Cerebellar cortex (tissue), 1 donor: ENCODE measurements at regions not wholly inside any gene's neighbourhood (a gene's known extent, or its start where the extent isn't known, plus 50 kb on each side); places are given as distances from the start of the nearest gene placed in this dataset.
A peak's percentile ranks its signal among the peaks of the same experiment; 100 is the strongest.

Experiments used
- DNase-seq: peaks from one replicate; pipeline ENCODE4 v3.0.0-alpha.2; 2015; ENCODE audit warnings: low spot score

- DNase-seq: no peak
Observed at GRCh38 chr10:125340903-125341302, 180.5 kb upstream of the CTBP2 start.

GRCh38 chr10:125337510-125337909 is 177.1 kb upstream of the CTBP2 start:
- no peak for DNase-seq

- DNase-seq: no peak
Observed at GRCh38 chr10:125334545-125334944, 174.2 kb upstream of the CTBP2 start.

- no peak for DNase-seq
Observed at GRCh38 chr10:125333769-125334168, 173.4 kb upstream of the CTBP2 start.

GRCh38 chr10:125333209-125333591 is 172.8 kb upstream of the CTBP2 start:
- no peak for DNase-seq

- peak; percentile 50 for DNase-seq
Observed at GRCh38 chr10:125332548-125333208, 172.3 kb upstream of the CTBP2 start.

GRCh38 chr10:125331056-125331455 is 170.7 kb upstream of the CTBP2 start:
- DNase-seq: peak; percentile 98

- peak; percentile 81 for DNase-seq
Observed at GRCh38 chr10:125329056-125329455, 168.7 kb upstream of the CTBP2 start.

- no peak for DNase-seq
Observed at GRCh38 chr10:125325326-125325725, 165.0 kb upstream of the CTBP2 start.

GRCh38 chr10:125316436-125316835 is 156.1 kb upstream of the CTBP2 start:
- no peak for DNase-seq

GRCh38 chr10:125300937-125301336 is 140.6 kb upstream of the CTBP2 start:
- DNase-seq: no peak

GRCh38 chr10:125299461-125299860 is 139.1 kb upstream of the CTBP2 start:
- DNase-seq: no peak

- DNase-seq: no peak
Observed at GRCh38 chr10:125296598-125296997, 136.2 kb upstream of the CTBP2 start.

- no peak for DNase-seq
Observed at GRCh38 chr10:125294109-125294508, 133.7 kb upstream of the CTBP2 start.

- DNase-seq: peak; percentile 63
Observed at GRCh38 chr10:125291836-125292235, 131.5 kb upstream of the CTBP2 start.

- DNase-seq: no peak
Observed at GRCh38 chr10:125289461-125289860, 129.1 kb upstream of the CTBP2 start.

- peak; percentile 10 for DNase-seq
Observed at GRCh38 chr10:125284875-125285597, 124.7 kb upstream of the CTBP2 start.

GRCh38 chr10:125283836-125284614 is 123.7 kb upstream of the CTBP2 start:
- no peak for DNase-seq

- no peak for DNase-seq
Observed at GRCh38 chr10:125283191-125283835, 123.0 kb upstream of the CTBP2 start.

- DNase-seq: no peak
Observed at GRCh38 chr10:125281091-125281490, 120.7 kb upstream of the CTBP2 start.

GRCh38 chr10:125276133-125276532 is 115.8 kb upstream of the CTBP2 start:
- DNase-seq: no peak

GRCh38 chr10:125274961-125275360 is 114.6 kb upstream of the CTBP2 start:
- no peak for DNase-seq
